ENCODE measurements at regions not wholly inside any gene's neighbourhood (a gene's known extent, or its start where the extent isn't known, plus 50 kb on each side); places are given as distances from the start of the nearest gene placed in this dataset.

- no peak for TF ChIP-seq PRDM6 (tag by site-specific recombination; IDR thresholded peaks at IDR 0.05)
- TF ChIP-seq ZNF394 (tag by site-specific recombination; IDR thresholded peaks at IDR 0.05; ENCODE audit: borderline replicate concordance): no peak
- TF ChIP-seq ZNF121 (tag by site-specific recombination; IDR thresholded peaks at IDR 0.05): no peak
- TF ChIP-seq ZNF843 (tag by site-specific recombination; IDR thresholded peaks at IDR 0.05): no peak
These were observed 336.3 kb downstream of the RASEF start (continued) for GRCh38 chr9:82726424-82727276.

- CTCF ChIA-PET: interaction anchor here (0.5 to 1.2 kb wide), 2 partner anchors 58 to 828 kb away, joined by 3 to 7 read pairs; no protein-coding TSS in a partner anchor
These were observed 333.8 kb downstream of the RASEF start for GRCh38 chr9:82729141-82729540.

GRCh38 chr9:82729991-82730589 is 332.9 kb downstream of the RASEF start:
- H3K27ac ChIP-seq (ENCODE audit: extremely low read depth, low read depth, low read length): no peak overlapping the region
- ChIA-PET POLR2A (no interaction called here), CTCF (interaction anchor here (0.5 kb wide), 1 partner anchor 262 kb away, joined by 4 read pairs; no protein-coding TSS in a partner anchor)
- no peaks in the 10 kb centered on the region for H3K9me3 ChIP-seq (ENCODE audit: control insufficient read depth, insufficient read depth, low read depth, low read length)
- no peaks in the 10 kb centered on the region; the same call in 1 of the 2 replicates for H3K4me1 ChIP-seq (ENCODE audit: control insufficient read depth, insufficient read depth, low read length)
- H3K4me3 ChIP-seq (ENCODE audit: low read depth, low read length): no peak overlapping the region
- no peaks in the 10 kb centered on the region for H3K36me3 ChIP-seq (ENCODE audit: control insufficient read depth in 2 of 2, insufficient read depth in 1 of 2, low read length in 2 of 2)
- TF ChIP-seq ZNF140 (tag by site-specific recombination; IDR thresholded peaks at IDR 0.05) (no peak), HOXD13 (CRISPR knock-in tag; IDR thresholded peaks at IDR 0.05; ENCODE audit: borderline replicate concordance) (no peak), ZNF221 (tag by site-specific recombination; IDR thresholded peaks at IDR 0.05; ENCODE audit: borderline replicate concordance) (no peak), PRDM6 (tag by site-specific recombination; IDR thresholded peaks at IDR 0.05) (no peak), ZNF311 (tag by site-specific recombination; IDR thresholded peaks at IDR 0.05; ENCODE audit: borderline replicate concordance) (no peak), ZXDB (tag by site-specific recombination; IDR thresholded peaks at IDR 0.05) (no peak)
- TF ChIP-seq, protein P1, sequence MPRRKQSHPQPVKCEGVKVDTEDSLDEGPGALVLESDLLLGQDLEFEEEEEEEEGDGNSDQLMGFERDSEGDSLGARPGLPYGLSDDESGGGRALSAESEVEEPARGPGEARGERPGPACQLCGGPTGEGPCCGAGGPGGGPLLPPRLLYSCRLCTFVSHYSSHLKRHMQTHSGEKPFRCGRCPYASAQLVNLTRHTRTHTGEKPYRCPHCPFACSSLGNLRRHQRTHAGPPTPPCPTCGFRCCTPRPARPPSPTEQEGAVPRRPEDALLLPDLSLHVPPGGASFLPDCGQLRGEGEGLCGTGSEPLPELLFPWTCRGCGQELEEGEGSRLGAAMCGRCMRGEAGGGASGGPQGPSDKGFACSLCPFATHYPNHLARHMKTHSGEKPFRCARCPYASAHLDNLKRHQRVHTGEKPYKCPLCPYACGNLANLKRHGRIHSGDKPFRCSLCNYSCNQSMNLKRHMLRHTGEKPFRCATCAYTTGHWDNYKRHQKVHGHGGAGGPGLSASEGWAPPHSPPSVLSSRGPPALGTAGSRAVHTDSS (tag by site-specific recombination; IDR thresholded peaks at IDR 0.05): no peak

More at GRCh38 chr9:82729141-82729540, 333.8 kb downstream of the RASEF start:
- no peaks in the 10 kb centered on the region for H3K9me3 ChIP-seq (ENCODE audit: control insufficient read depth, insufficient read depth, low read depth, low read length)
- POLR2A ChIA-PET: no interaction called here
- no peaks in the 10 kb centered on the region for H3K4me1 ChIP-seq (ENCODE audit: control insufficient read depth, insufficient read depth, low read length)
- TF ChIP-seq HOXA7 (CRISPR knock-in tag; IDR thresholded peaks at IDR 0.05; ENCODE audit: borderline replicate concordance): no peak
- no peak for TF ChIP-seq YY1 (tag by site-specific recombination; IDR thresholded peaks at IDR 0.05)
- no peak for TF ChIP-seq ATF2 (tag by site-specific recombination; IDR thresholded peaks at IDR 0.05; ENCODE audit: low read depth)
- TF ChIP-seq ZNF791 (tag by site-specific recombination; IDR thresholded peaks at IDR 0.05): no peak
- TF ChIP-seq, protein P2, sequence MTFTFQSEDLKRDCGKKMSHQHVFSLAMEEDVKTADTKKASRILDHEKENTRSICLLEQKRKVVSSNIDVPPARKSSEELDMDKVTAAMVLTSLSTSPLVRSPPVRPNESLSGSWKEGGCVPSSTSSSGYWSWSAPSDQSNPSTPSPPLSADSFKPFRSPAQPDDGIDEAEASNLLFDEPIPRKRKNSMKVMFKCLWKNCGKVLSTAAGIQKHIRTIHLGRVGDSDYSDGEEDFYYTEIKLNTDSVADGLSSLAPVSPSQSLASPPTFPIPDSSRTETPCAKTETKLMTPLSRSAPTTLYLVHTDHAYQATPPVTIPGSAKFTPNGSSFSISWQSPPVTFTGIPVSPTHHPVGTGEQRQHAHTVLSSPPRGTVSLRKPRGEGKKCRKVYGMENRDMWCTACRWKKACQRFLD (tag by site-specific recombination; IDR thresholded peaks at IDR 0.05): no peak
- TF ChIP-seq ZBTB6 (tag by site-specific recombination; IDR thresholded peaks at IDR 0.05): no peak
- TF ChIP-seq BCL11A (tag by site-specific recombination; IDR thresholded peaks at IDR 0.05; ENCODE audit: low read depth): no peak
- TF ChIP-seq ZNF121 (tag by site-specific recombination; IDR thresholded peaks at IDR 0.05): no peak
- TF ChIP-seq PRDM1 (tag by site-specific recombination; IDR thresholded peaks at IDR 0.05): no peak
- TF ChIP-seq, protein P3, sequence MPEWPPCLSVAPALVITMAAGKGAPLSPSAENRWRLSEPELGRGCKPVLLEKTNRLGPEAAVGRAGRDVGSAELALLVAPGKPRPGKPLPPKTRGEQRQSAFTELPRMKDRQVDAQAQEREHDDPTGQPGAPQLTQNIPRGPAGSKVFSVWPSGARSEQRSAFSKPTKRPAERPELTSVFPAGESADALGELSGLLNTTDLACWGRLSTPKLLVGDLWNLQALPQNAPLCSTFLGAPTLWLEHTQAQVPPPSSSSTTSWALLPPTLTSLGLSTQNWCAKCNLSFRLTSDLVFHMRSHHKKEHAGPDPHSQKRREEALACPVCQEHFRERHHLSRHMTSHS (tag by site-specific recombination; IDR thresholded peaks at IDR 0.05): no peak
- no peak overlapping the region for H3K4me3 ChIP-seq (ENCODE audit: low read depth, low read length)
- no peak overlapping the region for H3K27ac ChIP-seq (ENCODE audit: extremely low read depth, low read depth, low read length)
- no peaks in the 10 kb centered on the region for H3K36me3 ChIP-seq (ENCODE audit: control insufficient read depth in 2 of 2, insufficient read depth in 1 of 2, low read length in 2 of 2)
